ENCODE measurements at regions not wholly inside any gene's neighbourhood (a gene's known extent, or its start where the extent isn't known, plus 50 kb on each side); places are given as distances from the start of the nearest gene placed in this dataset.
"Not testable (repeated sequence)": the region's sequence is repeated elsewhere in the genome, so short reads cannot be mapped to it uniquely, and the experiment has no call there.

DNA sequence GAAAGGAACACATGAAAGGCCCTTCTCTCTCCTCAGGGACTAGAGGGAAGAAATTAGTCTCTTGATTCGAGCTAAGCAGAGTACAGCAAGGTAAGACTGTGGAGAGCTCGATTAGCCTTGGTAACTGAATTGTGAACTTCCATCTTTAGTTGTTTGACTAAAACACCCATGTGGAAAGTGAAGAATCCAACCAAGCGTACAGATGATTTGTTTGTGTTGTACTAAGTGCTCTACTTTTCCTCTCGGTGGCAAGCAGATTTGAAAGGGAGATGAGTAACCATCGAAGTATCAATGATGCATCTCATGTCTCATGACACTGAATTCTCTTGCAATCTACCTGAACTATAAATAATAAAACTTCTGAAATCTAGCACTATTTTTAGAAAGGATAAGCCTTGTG, 80.7 kb downstream of the FZD1 start:
- Mint-ChIP-seq H3K4me1 (no peaks in the 10 kb centered on the region), H3K27me3 (no peaks in the 10 kb centered on the region), H3K4me3 (no peak overlapping the region), H3K36me3 (ENCODE audit: low read depth) (no peaks in the 10 kb centered on the region), H3K9me3 (no peaks in the 10 kb centered on the region), H3K27ac (no peak overlapping the region)
- DNase-seq = no peak
- ChIA-PET POLR2A (no interaction called here), CTCF (no interaction called here)

DNA sequence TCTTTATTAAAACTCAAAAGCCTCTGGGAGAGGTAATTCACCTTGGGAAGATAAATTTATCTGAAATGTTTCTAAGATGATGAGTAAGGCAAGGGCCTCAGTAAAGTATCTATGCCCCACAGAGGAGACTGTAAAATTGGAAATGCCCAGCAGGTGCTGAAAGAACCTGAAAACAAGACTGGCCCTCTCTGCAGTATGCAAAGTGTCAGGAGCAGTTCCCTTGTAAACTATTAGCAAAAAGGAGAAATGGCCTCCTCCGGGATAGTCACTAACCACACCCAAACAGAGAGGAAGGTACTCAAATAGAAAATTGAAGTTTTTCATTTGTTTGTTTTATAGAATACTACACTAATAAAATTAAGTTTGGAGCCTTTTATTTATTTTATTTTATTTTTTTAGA, 81.2 kb downstream of the FZD1 start:
- Mint-ChIP-seq H3K9me3 (no peaks in the 10 kb centered on the region), H3K4me3 (no peak overlapping the region), H3K4me1 (no peaks in the 10 kb centered on the region), H3K27me3 (no peaks in the 10 kb centered on the region), H3K27ac (no peak overlapping the region), H3K36me3 (ENCODE audit: low read depth) (no peaks in the 10 kb centered on the region)
- POLR2A ChIA-PET = no interaction called here
- CTCF ChIA-PET = no interaction called here
- DNase-seq = no peak

DNA sequence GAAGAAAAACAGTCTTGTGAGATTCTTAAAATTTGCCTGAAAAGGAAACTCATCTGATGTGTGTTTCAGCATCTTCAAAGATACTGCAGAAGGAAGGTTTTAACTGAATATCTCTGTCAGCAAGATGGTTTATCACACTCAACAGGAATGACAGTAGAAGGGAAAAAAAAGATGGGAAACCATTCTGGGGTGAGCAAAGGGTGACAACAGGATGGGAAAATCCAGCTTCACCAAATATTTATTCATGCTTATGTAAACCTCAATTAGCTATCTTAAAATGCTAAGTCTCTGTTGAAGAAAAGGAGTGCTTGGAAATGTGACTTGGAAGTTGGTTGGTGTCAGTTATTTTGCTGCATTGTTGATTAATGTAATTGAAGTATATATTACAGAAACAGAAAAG, 82.2 kb downstream of the FZD1 start:
- Mint-ChIP-seq H3K4me3 (no peak overlapping the region), H3K4me1 (no peaks in the 10 kb centered on the region), H3K9me3 (no peaks in the 10 kb centered on the region), H3K27me3 (no peaks in the 10 kb centered on the region), H3K27ac (no peak overlapping the region), H3K36me3 (ENCODE audit: low read depth) (no peaks in the 10 kb centered on the region)
- CTCF ChIA-PET = no interaction called here
- POLR2A ChIA-PET = no interaction called here
- DNase-seq = no peak

DNA sequence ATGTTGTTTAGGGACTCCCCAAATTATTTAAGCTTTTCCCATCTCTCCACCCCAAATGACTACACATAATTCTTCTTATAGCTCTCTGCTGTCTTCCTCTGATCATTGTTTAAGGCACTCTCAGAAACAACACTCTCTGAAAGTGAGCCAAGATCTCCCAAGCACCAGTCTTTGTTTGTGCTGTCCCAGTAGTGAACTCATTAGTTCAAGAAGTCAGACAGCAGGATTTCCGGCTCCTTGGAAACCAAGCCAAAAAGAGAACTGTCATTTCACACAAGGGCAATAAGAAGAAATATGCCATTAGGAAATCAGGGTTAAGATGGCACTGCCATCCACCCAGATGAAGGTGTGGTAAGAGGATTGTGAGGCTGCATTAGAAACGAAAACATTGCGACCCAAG, 83.1 kb downstream of the FZD1 start:
- Mint-ChIP-seq H3K4me1 (no peaks in the 10 kb centered on the region), H3K27ac (no peak overlapping the region), H3K36me3 (ENCODE audit: low read depth) (no peaks in the 10 kb centered on the region), H3K4me3 (no peak overlapping the region), H3K27me3 (no peaks in the 10 kb centered on the region), H3K9me3 (no peaks in the 10 kb centered on the region)
- ChIA-PET POLR2A (no interaction called here), CTCF (no interaction called here)
- no peak for DNase-seq

DNA sequence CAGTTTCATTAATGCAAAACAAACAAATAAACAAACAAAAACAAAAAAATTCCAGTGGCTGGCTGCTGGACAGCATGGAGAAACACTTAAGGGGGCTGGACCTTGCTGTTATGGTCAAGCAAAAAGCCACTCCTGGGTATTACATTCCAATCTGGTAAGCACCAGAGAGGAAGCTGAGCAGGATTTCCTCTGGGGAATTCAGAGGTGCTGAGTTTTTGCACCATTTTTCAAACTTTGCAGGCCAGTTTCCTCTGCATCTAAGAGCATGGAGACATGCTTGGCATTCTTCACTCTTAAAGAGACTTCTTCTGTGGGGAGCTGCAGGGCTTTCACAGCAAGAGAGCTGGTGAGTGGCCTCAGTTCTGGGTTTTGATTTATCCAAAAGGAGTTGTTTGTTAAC, 84.5 kb downstream of the FZD1 start:
- Mint-ChIP-seq H3K36me3 (ENCODE audit: low read depth) (no peaks in the 10 kb centered on the region), H3K27me3 (no peaks in the 10 kb centered on the region), H3K27ac (no peak overlapping the region), H3K4me3 (no peak overlapping the region), H3K4me1 (no peaks in the 10 kb centered on the region), H3K9me3 (no peaks in the 10 kb centered on the region)
- CTCF ChIA-PET = no interaction called here
- POLR2A ChIA-PET = no interaction called here
- no peak for DNase-seq

DNA sequence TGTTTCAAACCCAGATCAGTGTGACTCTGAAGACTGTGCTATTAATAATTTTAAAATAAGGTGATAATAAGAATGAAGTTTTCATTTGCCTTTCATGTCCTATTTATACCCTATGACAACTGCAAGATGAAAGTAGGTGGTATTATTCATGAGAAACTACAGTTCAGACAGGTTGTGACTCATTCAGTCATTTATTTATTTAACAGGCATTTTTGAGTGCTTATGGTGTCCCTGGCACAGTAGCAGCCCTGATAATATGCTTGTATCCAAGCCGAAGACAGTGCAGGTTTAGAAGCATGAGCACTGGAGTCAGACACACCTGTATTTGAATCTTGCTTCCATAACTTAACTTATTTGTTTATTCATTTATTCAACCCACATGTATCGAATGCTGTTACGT, 87.1 kb downstream of the FZD1 start:
- no peak overlapping the region for H3K27ac Mint-ChIP-seq
- CTCF ChIA-PET = no interaction called here
- H3K4me1 Mint-ChIP-seq = no peaks in the 10 kb centered on the region
- no peaks in the 10 kb centered on the region for H3K36me3 Mint-ChIP-seq (ENCODE audit: low read depth)
- H3K9me3 Mint-ChIP-seq = no peaks in the 10 kb centered on the region
- H3K27me3 Mint-ChIP-seq = no peaks in the 10 kb centered on the region
- DNase-seq = no peak
- no peak overlapping the region for H3K4me3 Mint-ChIP-seq
- POLR2A ChIA-PET = no interaction called here

DNA sequence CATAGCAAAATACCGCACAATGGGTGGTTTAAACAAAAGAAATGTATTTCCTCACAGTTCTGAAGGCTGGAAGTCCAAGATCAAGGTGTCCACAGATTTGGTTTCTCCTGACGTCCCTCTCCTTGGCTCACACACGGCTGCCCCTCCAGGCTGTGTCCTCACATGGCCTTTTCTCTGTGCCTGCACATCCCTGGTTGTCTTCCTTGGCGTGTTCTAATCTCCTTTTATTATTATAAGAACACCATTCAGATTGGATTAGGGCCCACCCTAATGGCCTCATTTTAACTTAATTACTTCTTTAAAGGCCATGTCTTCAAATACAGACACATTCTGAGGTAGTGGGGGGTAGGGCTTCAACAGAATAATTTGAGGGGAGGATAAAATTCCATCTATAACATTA, 87.9 kb downstream of the FZD1 start:
- no peak overlapping the region for H3K4me3 Mint-ChIP-seq
- POLR2A ChIA-PET = no interaction called here
- no peaks in the 10 kb centered on the region for H3K4me1 Mint-ChIP-seq
- no peak for DNase-seq
- H3K27me3 Mint-ChIP-seq = no peaks in the 10 kb centered on the region
- CTCF ChIA-PET = no interaction called here
- no peaks in the 10 kb centered on the region for H3K36me3 Mint-ChIP-seq (ENCODE audit: low read depth)
- H3K9me3 Mint-ChIP-seq = no peaks in the 10 kb centered on the region
- no peak overlapping the region for H3K27ac Mint-ChIP-seq

DNA sequence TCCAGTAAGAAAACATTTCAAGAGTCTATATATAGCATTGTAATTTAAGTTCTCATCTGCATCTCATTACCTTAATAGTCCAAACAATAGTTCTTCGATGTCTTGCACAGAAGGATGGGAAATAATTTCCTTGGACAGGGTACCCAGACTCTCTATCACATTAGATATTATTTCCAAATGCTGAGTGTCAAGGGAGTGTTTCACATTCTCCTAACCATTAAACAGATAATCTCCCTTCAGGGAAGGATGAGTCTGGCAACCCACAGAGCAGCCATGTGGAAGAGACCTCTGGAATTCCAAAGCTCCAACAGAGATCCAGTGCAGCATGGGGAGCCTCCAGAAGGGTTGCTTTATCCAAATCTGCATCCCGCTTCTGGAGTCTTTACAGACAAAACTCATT, 89.6 kb downstream of the FZD1 start:
- CTCF ChIA-PET = no interaction called here
- no peak for DNase-seq
- H3K4me3 Mint-ChIP-seq = no peak overlapping the region
- H3K4me1 Mint-ChIP-seq = no peaks in the 10 kb centered on the region
- no peaks in the 10 kb centered on the region for H3K27me3 Mint-ChIP-seq
- no peaks in the 10 kb centered on the region for H3K9me3 Mint-ChIP-seq
- no peaks in the 10 kb centered on the region for H3K36me3 Mint-ChIP-seq (ENCODE audit: low read depth)
- H3K27ac Mint-ChIP-seq = no peak overlapping the region
- POLR2A ChIA-PET = no interaction called here

DNA sequence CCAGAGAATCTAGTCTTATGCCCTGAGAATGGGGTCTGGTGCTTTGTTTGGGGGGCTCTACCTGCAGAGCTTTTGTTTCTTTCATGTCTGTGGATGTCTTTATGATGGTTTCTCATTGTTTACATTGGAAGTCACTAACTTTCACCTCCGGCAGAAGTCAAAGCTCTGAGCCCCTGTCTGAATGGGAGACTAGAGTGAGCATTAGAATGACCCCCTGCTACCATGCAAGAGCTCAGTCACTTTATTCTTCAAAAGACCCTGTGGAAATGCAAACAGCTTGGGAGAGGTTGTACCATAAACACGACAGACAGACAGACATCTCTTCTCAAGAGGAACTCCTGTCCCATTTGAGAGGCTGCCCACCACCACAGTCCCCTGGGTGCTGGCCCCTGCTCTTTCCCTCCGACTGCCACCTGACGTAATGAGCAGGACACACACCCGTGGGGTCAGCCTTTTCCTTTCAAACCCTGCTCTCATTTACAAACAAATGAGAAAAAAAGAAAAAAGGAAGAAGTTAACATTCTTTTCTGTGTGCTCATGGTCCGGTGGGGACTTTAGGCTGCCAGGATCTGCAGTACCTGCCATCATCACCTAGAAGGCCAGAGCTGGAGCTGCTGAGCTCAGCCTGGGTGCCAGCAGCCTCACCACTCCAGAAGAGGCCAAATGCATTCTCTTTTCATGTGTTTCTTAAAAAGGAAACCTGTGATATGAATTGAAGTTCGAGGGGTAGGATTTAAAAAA, 91.6 kb downstream of the FZD1 start:
- Mint-ChIP-seq H3K36me3 (ENCODE audit: low read depth) (no peaks in the 10 kb centered on the region), H3K9me3 (no peaks in the 10 kb centered on the region), H3K4me3 (no peak overlapping the region), H3K27me3 (no peaks in the 10 kb centered on the region), H3K27ac (no peak overlapping the region), H3K4me1 (no peaks in the 10 kb centered on the region)
- ChIA-PET CTCF (no interaction called here), POLR2A (no interaction called here)
- DNase-seq = no peak

DNA sequence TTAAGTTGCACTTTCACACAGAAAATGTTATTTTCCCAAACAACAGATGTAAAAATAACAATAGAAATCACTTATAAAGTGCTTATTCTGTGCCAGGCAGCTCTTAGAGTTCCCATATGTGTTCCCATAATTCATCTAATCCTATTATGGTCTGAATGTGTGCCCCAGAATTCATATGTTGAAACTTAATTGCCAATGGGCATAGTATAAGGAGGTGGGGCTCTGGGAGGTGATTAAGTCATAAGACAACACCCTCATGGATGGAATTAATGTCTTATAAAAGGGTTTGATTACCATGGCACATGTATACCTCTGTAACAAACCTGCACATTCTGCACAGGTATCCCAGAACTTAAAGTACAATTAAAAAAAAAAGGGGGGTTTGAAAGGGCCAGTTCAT, 92.7 kb downstream of the FZD1 start:
- H3K9me3 Mint-ChIP-seq = no peaks in the 10 kb centered on the region
- H3K27ac Mint-ChIP-seq = no peak overlapping the region
- no peaks in the 10 kb centered on the region for H3K4me1 Mint-ChIP-seq
- H3K36me3 Mint-ChIP-seq (ENCODE audit: low read depth) = no peaks in the 10 kb centered on the region
- no peak for DNase-seq
- no peaks in the 10 kb centered on the region for H3K27me3 Mint-ChIP-seq
- CTCF ChIA-PET = no interaction called here
- no peak overlapping the region for H3K4me3 Mint-ChIP-seq
- POLR2A ChIA-PET = no interaction called here

DNA sequence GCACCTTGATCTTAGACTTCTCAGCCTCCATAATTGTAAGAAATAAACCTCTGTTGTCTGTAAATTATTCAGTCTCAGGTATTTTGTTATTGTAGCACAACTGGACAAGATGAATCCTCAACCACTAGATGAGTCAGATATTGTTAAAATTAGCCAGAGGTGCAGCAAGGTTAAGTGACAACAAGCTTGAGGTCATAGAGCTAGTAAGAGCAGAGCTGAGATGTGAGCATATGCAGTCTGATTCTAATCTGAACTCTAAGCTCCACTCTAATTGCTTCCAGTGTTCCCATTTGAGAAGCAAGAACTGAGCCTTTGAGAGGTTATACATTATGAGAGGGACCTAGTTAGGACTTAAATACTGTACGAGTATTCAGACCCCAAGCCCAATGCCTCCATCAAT, 93.1 kb downstream of the FZD1 start:
- no peaks in the 10 kb centered on the region for H3K36me3 Mint-ChIP-seq (ENCODE audit: low read depth)
- CTCF ChIA-PET = no interaction called here
- H3K4me1 Mint-ChIP-seq = no peaks in the 10 kb centered on the region
- H3K27ac Mint-ChIP-seq = no peak overlapping the region
- no peak for DNase-seq
- H3K27me3 Mint-ChIP-seq = no peaks in the 10 kb centered on the region
- POLR2A ChIA-PET = no interaction called here
- no peaks in the 10 kb centered on the region for H3K9me3 Mint-ChIP-seq
- no peak overlapping the region for H3K4me3 Mint-ChIP-seq

DNA sequence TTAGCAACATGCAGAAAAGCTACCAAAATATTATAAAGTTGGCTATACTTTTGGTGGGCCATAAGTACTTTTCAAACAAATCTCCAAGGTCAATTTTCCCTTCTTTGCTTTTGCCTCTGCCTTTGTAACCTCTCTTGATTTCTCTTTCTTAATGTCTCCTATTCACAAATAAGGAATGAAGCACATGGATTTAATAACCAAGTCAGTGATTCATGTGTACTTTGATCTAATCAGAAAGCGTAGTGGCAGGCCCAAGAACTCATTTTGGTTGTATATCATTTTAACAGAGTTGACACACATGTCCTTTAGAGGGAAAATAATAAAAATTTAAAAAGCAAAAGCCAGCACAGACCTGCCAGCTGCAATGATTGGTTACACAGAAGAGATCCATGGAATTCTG, 93.7 kb downstream of the FZD1 start:
- no peaks in the 10 kb centered on the region for H3K27me3 Mint-ChIP-seq
- H3K36me3 Mint-ChIP-seq (ENCODE audit: low read depth) = no peaks in the 10 kb centered on the region
- ChIA-PET CTCF (no interaction called here), POLR2A (no interaction called here)
- no peak overlapping the region for H3K27ac Mint-ChIP-seq
- no peak overlapping the region for H3K4me3 Mint-ChIP-seq
- no peaks in the 10 kb centered on the region for H3K4me1 Mint-ChIP-seq
- DNase-seq = no peak
- no peaks in the 10 kb centered on the region for H3K9me3 Mint-ChIP-seq

DNA sequence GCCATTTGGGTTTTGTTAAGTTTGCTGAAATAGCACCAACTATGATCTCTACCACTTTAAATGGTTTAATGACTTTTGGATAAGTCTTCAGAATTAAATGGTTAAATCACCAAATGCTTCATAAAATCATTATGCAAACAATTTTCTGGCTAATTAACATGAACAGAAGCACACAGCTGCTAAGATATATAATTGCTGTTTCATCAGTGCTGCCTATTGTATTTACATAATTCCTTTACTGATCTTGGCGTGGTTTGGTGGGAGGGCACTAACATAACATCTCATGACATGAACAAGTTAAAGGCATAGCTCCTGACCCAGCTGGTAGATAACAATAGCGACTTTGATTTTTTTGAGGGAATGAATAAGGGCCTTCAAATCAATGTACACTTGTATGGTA, 94.1 kb downstream of the FZD1 start:
- no peak overlapping the region for H3K4me3 Mint-ChIP-seq
- H3K36me3 Mint-ChIP-seq (ENCODE audit: low read depth) = no peaks in the 10 kb centered on the region
- CTCF ChIA-PET = no interaction called here
- H3K9me3 Mint-ChIP-seq = no peaks in the 10 kb centered on the region
- no peak for DNase-seq
- POLR2A ChIA-PET = no interaction called here
- H3K4me1 Mint-ChIP-seq = no peaks in the 10 kb centered on the region
- H3K27ac Mint-ChIP-seq = no peak overlapping the region
- H3K27me3 Mint-ChIP-seq = no peaks in the 10 kb centered on the region

DNA sequence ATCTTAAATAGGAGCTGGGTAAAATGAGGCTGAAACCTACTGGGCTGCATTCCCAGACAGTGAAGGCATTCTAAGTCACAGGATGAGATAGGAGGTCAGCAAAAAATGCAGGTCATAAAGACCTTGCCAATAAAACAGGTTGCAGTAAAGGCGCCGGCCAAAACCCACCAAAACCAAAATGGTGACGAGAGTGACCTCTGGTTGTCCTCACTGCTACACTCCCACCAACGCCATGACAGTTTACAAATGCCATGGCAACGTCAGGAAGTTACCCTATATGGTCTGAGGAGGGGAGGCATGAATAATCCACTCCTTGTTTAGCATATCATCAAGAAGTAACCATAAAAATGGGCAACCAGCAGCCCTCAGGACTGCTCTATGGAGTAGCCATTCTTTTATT, 100.9 kb downstream of the FZD1 start:
- CTCF ChIA-PET; H3K27ac Mint-ChIP-seq; POLR2A ChIA-PET; H3K9me3 Mint-ChIP-seq; DNase-seq; H3K4me1 Mint-ChIP-seq; H3K27me3 Mint-ChIP-seq; H3K36me3 Mint-ChIP-seq (ENCODE audit: low read depth); H3K4me3 Mint-ChIP-seq: not testable (repeated sequence)

DNA sequence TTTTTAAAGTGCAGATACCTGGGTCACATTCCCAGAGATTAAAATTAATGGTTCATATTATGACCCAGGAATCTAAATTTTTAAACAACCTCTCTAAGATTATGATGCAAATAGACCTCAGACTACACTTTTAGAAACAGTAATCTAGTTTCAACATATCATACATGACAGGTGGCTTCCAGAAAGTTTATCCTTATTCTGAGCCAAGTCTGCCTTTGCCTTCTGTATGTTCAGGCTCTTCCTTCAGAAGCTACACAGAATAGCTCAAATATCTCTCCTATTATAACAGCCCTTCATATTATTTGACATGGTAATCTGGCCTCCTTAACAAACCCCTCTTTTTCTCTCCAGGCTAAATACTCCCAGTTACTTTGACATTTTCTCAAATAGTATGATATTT, 101.9 kb downstream of the FZD1 start:
- CTCF ChIA-PET = no interaction called here
- Mint-ChIP-seq H3K4me3 (no peak overlapping the region), H3K27me3 (no peaks in the 10 kb centered on the region), H3K36me3 (ENCODE audit: low read depth) (no peaks in the 10 kb centered on the region), H3K4me1 (no peaks in the 10 kb centered on the region), H3K9me3 (no peaks in the 10 kb centered on the region), H3K27ac (no peak overlapping the region)
- DNase-seq = no peak
- POLR2A ChIA-PET = no interaction called here

All from activated CD4-positive, alpha-beta memory T cell treated with anti-CD3 and anti-CD28 coated beads, Interleukin-2, amount 10 ng/mL, durations not matched to agents 7 days and 5 days (primary cell).